ENCODE measurements at regions not wholly inside any gene's neighbourhood (a gene's known extent, or its start where the extent isn't known, plus 50 kb on each side); places are given as distances from the start of the nearest gene placed in this dataset.

GRCh38 chr1:228987736-228988506, 252.6 kb downstream of the RHOU start:
- intact Hi-C loops (cut with DNase I) = no loop called here
- 77 to 86% (median 81%) methylated on average over 10 to 14 of the region's 14 CpGs for WGBS, 4 donors
- Histone ChIP-seq H3K27me3 (no peaks in the 10 kb centered on the region), H3K9me3 (replicated peaks in 1 of 3) (no peaks in the 10 kb centered on the region), H3K4me1 (replicated peaks in 1 of 2) (peaks cover 0 to 18% of the 10 kb centered on the region in 2 donors), H3K27ac (no peak overlapping the region), H3K36me3 (replicated peaks in 1 of 2) (no peaks in the 10 kb centered on the region), H3K4me3 (no peak overlapping the region)
- TF ChIP-seq POLR2A (IDR thresholded peaks at IDR 0.05) (no peak), CTCF (IDR thresholded peaks at IDR 0.05) (no peak)
- DNase-seq = no peak

DNA sequence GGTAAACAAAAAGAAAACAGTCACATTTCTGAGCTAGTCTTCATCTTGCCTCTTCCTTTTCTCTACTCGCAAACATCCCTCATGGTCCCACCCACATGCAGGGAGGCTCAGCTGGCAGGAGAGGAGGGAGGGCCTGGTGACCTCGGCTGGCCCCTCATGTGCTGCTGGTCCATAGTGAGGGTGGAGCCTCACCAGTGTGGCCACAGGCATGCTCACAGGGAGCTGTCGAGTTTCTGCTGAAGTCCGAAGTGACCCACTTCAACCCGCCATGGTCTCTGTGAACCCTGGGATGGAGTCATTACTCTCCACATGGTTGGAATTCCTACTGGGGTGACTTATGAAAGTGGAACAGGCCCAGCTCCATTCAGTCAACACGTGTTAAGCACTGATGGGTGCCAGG, 253.4 kb downstream of the RHOU start:
- no peaks in the 10 kb centered on the region for H3K9me3 ChIP-seq (replicated peaks in 1 of 3)
- TF ChIP-seq POLR2A (IDR thresholded peaks at IDR 0.05) (no peak), CTCF (IDR thresholded peaks at IDR 0.05) (no peak)
- DNase-seq = peak in 1 of 7 donors; percentile 41
- WGBS, 4 donors = 77 to 86% (median 84%) methylated on average over 4 to 6 of the region's 6 CpGs
- H3K4me3 ChIP-seq = no peak overlapping the region
- no peaks in the 10 kb centered on the region for H3K36me3 ChIP-seq (replicated peaks in 1 of 2)
- no peaks in the 10 kb centered on the region for H3K27me3 ChIP-seq
- intact Hi-C loops (cut with DNase I) = no loop called here
- peaks cover 0 to 18% of the 10 kb centered on the region in 2 donors for H3K4me1 ChIP-seq (replicated peaks in 1 of 2)
- no peak overlapping the region for H3K27ac ChIP-seq

- Histone ChIP-seq H3K27ac (no peak overlapping the region), H3K9me3 (replicated peaks in 1 of 3) (no peaks in the 10 kb centered on the region)
These were observed 253.9 kb downstream of the RHOU start for GRCh38 chr1:228989176-228989575.

DNA sequence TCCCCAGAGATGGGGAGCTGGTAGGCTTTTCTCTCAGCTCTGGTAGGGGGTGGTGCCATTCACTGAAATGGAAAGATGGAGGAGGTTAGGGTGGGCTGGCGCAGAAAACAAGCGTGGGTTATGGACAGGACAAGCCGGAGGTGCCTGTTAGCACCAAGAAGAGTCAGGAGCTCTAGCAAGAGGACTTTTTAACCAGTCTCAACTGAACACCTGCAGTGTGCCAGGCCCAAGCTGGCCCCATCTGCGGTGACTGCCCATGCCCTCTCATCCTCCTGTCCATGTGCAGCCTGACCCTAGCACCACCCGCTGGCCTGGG, 254.4 kb downstream of the RHOU start:
- Histone ChIP-seq H3K27ac (peak overlapping the region in 2 of 5 donors; percentile 80 to 93), H3K36me3 (replicated peaks in 1 of 2) (no peaks in the 10 kb centered on the region), H3K9me3 (replicated peaks in 1 of 3) (no peaks in the 10 kb centered on the region), H3K4me1 (replicated peaks in 1 of 2) (peaks cover 0 to 18% of the 10 kb centered on the region in 2 donors), H3K4me3 (no peak overlapping the region), H3K27me3 (no peaks in the 10 kb centered on the region)
- WGBS, 4 donors = 88 to 100% (median 93%) methylated on average over 3 to 5 of the region's 5 CpGs
- no peak for DNase-seq
- intact Hi-C loops (cut with DNase I) = no loop called here
- TF ChIP-seq CTCF (IDR thresholded peaks at IDR 0.05) = no peak
- no peak for TF ChIP-seq POLR2A (IDR thresholded peaks at IDR 0.05)

More at GRCh38 chr1:228989176-228989575, 253.9 kb downstream of the RHOU start:
- no peak for DNase-seq
- Histone ChIP-seq H3K4me1 (replicated peaks in 1 of 2) (peaks cover 0 to 18% of the 10 kb centered on the region in 2 donors), H3K4me3 (no peak overlapping the region), H3K27me3 (no peaks in the 10 kb centered on the region), H3K36me3 (replicated peaks in 1 of 2) (no peaks in the 10 kb centered on the region)
- WGBS, 4 donors = 84 to 94% (median 88%) methylated on average over 9 of the region's 9 CpGs
- no peak for TF ChIP-seq POLR2A (IDR thresholded peaks at IDR 0.05)
- TF ChIP-seq CTCF (IDR thresholded peaks at IDR 0.05) = no peak
- intact Hi-C loops (cut with DNase I) = no loop called here
